ENCODE measurements at regions not wholly inside any gene's neighbourhood (a gene's known extent, or its start where the extent isn't known, plus 50 kb on each side); places are given as distances from the start of the nearest gene placed in this dataset.

GRCh38 chr4:44777115-44777514 lies 50.8 kb upstream of the GNPDA2 start (continued):
- TF ChIP-seq, protein P1, sequence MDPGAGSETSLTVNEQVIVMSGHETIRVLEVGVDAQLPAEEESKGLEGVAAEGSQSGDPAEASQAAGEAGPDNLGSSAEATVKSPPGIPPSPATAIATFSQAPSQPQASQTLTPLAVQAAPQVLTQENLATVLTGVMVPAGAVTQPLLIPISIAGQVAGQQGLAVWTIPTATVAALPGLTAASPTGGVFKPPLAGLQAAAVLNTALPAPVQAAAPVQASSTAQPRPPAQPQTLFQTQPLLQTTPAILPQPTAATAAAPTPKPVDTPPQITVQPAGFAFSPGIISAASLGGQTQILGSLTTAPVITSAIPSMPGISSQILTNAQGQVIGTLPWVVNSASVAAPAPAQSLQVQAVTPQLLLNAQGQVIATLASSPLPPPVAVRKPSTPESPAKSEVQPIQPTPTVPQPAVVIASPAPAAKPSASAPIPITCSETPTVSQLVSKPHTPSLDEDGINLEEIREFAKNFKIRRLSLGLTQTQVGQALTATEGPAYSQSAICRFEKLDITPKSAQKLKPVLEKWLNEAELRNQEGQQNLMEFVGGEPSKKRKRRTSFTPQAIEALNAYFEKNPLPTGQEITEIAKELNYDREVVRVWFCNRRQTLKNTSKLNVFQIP (CRISPR knock-in tag; IDR thresholded peaks at IDR 0.05; ENCODE audit: borderline replicate concordance, low read depth): no peak
- TF ChIP-seq, protein P2, sequence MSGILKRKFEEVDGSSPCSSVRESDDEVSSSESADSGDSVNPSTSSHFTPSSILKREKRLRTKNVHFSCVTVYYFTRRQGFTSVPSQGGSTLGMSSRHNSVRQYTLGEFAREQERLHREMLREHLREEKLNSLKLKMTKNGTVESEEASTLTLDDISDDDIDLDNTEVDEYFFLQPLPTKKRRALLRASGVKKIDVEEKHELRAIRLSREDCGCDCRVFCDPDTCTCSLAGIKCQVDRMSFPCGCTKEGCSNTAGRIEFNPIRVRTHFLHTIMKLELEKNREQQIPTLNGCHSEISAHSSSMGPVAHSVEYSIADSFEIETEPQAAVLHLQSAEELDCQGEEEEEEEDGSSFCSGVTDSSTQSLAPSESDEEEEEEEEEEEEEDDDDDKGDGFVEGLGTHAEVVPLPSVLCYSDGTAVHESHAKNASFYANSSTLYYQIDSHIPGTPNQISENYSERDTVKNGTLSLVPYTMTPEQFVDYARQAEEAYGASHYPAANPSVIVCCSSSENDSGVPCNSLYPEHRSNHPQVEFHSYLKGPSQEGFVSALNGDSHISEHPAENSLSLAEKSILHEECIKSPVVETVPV (CRISPR knock-in tag; IDR thresholded peaks at IDR 0.05): no peak
- TF ChIP-seq OSR1 (CRISPR knock-in tag; IDR thresholded peaks at IDR 0.05) (no peak), ZC3H10 (CRISPR knock-in tag; IDR thresholded peaks at IDR 0.05) (no peak)

All from SK-N-SH treated with all-trans-retinoic acid at 6 μM for 48 hours (cell line).